Stimulated activated CD4-positive, alpha-beta T cell treated with anti-CD3 and anti-CD28 coated beads, Interleukin-12 subunit alpha, Interleukin-12 subunit beta, amount 100 ng/mL, for 48 hours (primary cell): ENCODE measurements at regions not wholly inside any gene's neighbourhood (a gene's known extent, or its start where the extent isn't known, plus 50 kb on each side); places are given as distances from the start of the nearest gene placed in this dataset.

Experiments used
- DNase-seq, 3 donors: peaks; one replicate each; pipeline ENCODE4 v3.0.0-alpha.2; 2020; ENCODE audit warnings: low read depth in 2 of 3, low spot score in 1 of 3

- no peak for DNase-seq
Observed at GRCh38 chr9:81393985-81394811, 295.1 kb downstream of the TLE1 start.

DNA sequence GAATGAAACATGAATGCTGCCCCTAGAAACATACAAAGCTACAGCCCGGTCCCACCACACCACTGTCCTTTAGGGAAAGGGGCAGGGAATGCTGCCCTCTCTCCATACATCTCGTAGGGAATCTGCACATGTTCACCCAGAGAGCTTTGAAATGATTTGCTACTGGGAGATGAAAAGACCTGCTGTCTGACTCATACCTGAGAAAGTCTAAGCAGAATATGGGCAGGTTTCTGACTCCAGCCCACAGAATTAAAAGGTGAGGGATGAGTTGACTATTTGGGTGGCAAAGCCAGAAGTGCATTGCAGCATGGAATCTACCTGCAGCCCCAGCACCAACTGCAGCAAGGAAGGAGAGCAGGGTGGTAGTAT lies 297.9 kb downstream of the TLE1 start:
- DNase-seq = no peak

DNA sequence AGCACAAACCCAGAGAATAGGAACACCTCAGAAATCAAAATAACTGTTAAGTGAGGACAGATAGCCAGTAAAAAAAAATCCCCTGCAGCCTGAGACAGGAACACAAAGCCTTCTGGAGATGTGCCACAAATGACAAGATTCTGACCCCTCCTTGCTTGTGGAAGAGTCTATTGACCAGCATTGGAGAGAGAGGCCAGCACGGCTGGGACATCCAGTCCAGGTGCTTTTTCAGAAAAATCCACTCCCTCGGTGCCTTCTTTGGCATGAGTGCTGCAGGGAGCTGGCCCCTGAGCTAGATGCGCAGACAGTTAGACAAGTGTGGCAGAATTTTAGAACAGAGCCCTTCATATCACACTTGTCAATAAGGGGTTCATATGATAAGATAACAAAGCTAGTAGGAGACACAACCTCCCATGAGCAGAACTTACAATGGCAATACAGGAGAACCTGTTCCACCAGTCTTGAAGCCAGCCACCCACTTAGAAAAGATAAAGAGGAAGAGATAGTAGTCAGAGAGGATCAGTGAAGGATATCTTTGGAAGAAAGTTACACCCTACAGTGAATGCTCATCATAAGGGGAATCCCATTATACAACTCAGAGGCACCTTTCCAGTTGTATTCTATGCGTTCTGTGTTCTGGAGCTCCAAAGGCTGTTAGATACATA lies 298.4 kb downstream of the TLE1 start:
- DNase-seq = no peak

- no peak for DNase-seq
Observed at GRCh38 chr9:81389569-81389993, 299.8 kb downstream of the TLE1 start.

DNA sequence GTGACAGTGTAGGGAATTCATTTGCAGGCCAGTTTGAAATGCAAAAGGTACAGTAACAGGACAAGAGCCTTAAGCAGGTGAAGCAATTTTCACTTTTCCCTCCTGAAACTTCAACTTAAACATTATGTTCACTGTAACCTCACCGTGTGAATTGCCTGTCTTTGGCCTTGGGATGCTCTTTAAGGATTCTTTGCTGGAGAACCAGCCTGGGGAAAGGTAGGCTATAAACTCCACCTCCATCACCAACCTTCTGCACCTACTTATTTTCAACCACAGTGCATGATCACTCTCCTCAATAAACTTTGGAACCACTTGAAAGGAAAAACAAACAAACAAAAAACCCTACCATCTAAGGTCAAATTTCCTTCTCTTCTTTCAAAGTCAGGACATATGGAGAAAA lies 300.5 kb downstream of the TLE1 start:
- DNase-seq = no peak

GRCh38 chr9:81387360-81388106 lies 301.8 kb downstream of the TLE1 start:
- no peak for DNase-seq

DNA sequence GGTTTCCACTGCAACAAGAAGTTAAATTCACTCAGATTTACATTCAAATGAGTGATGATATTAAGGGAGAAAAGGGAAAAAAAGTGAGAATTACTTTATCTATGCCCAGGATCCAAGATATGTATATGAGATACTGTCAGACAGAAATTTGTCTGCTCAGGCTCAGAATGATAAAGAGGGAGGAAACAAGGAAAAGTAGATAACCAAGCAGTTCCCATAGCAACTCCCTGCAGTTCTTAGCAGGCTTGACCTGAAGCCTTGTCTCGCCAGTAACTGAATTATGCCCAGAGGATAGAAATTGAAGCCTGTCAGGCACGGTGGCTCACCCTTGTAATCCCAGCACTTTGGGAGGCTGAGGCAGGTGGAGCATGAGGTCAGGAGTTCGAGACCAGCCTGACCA lies 304.4 kb downstream of the TLE1 start:
- no peak for DNase-seq

GRCh38 chr9:81382281-81382680 lies 307.1 kb downstream of the TLE1 start:
- no peak for DNase-seq

GRCh38 chr9:81381694-81382093 lies 307.7 kb downstream of the TLE1 start:
- no peak for DNase-seq

GRCh38 chr9:81380504-81381359 lies 308.6 kb downstream of the TLE1 start:
- DNase-seq = no peak

GRCh38 chr9:81379655-81380054 lies 309.7 kb downstream of the TLE1 start:
- DNase-seq = no peak

DNA sequence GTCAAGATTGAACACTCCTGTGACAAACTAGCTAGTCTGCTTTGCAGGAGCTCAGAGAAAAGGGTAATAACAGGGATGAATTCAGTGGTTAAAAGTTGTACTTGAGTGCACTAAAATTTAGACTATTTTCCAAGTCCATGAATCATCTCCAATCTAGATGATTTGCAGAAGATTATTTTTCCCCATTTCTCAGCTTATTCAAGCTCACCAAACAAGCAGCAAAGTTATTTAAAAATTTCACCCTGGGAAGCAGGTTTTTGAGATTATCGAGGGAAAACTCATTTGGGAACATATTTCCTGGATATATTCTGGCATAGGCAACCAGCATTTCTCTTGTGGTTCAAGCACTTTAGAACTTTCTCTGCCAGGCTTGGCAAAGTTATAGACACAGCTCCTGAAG lies 311.4 kb downstream of the TLE1 start:
- no peak for DNase-seq

- DNase-seq = no peak
Observed at GRCh38 chr9:81377320-81377719, 312.0 kb downstream of the TLE1 start.

DNA sequence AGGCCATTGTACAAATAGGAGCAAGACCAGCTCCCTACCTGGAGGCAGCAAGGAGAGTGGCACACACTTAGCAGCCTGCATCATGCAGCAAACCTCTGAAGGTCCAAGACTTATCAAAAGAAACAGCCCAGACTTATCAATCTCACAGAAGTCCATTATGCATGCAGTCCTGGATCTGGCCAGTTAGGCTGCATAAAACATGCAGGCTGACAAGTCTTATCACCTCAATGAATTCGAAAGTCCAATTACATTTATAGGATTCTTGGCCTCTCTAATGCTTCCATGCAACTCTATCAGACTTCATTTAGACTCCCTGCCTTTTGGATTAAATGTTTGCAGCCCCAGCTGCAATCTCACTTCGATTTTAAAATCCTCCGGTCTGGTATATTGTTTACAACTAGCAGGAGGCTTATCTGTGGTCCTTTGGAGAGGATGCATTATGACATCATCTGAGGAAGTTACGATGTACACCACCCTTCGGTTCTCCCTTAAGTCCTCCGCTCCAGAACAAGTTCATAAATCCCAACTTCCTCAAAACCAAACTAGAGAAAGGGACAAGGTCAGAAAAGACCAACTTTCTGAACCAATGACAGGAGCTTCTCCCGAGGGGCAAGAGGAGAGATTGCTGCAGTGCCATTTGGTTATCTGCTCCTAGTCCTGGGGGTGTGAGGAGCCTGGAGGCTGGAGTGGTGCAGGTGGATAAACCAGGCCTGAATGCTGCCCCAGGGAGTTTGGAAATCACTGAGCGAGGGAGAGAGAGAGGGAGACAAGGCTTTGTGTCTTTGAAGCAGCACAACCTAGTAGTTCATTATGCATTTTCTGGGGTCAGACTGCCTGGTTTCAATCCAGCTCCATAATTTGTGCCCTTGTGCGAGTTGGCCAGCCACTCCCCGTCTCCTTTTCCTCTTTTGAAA lies 313.9 kb downstream of the TLE1 start:
- DNase-seq = no peak

DNA sequence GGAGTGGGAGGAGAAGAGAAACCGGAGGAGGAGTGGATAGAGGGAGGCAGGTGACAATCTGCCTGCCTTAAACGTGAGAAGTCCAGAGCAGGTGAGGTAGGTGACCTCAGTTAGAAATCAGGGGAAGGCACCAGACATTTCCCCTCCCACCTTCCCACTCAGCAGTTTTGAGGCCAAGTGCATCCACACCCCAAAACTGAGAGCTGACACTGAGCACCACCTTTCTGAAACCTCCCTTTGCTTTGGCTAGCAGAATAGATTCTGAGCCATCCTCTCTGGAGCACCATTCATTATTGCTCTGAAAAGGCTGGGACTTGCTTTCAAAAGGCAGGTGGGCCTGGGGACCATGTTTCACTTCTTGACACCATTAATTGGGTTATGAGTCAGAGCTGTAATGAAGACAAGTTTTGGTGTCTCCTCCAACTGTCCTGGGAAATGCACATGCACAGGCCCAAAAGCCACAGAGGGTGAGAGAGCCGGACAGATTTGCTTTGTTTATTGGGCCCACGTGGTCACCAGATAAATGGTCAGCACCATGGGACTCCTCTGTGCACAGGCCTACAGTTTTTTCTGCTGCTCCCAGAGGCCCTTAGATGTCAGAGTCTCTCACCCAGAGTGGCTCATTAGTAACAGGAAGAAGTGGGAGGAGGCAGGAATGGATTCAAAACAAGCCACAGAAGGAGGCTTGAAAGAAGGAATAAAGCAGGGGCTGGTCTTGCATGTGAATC lies 314.7 kb downstream of the TLE1 start:
- DNase-seq = no peak

GRCh38 chr9:81373294-81373693 lies 316.1 kb downstream of the TLE1 start:
- no peak for DNase-seq

GRCh38 chr9:81372628-81373191 lies 316.6 kb downstream of the TLE1 start:
- DNase-seq = no peak

GRCh38 chr9:81371824-81372223 lies 317.5 kb downstream of the TLE1 start:
- no peak for DNase-seq

GRCh38 chr9:81370650-81371049 lies 318.7 kb downstream of the TLE1 start:
- no peak for DNase-seq
